ENCODE measurements at regions not wholly inside any gene's neighbourhood (a gene's known extent, or its start where the extent isn't known, plus 50 kb on each side); places are given as distances from the start of the nearest gene placed in this dataset.
"Not testable (repeated sequence)": the region's sequence is repeated elsewhere in the genome, so short reads cannot be mapped to it uniquely, and the experiment has no call there.

- not testable (repeated sequence) for DNase-seq (ENCODE audit: low read depth in 2 of 2)
These were observed 61.4 kb upstream of the SULF2 start for GRCh38 chr20:47846651-47847050.

GRCh38 chr20:47845382-47845977 is 60.2 kb upstream of the SULF2 start:
- not testable (repeated sequence) for DNase-seq (ENCODE audit: low read depth in 2 of 2)

- DNase-seq (ENCODE audit: low read depth in 2 of 2) = not testable (repeated sequence)
These were observed 59.3 kb upstream of the SULF2 start for GRCh38 chr20:47844568-47844906.

GRCh38 chr20:47843886-47844567 is 58.7 kb upstream of the SULF2 start:
- DNase-seq (ENCODE audit: low read depth in 2 of 2) = no peak

GRCh38 chr20:47842950-47843349 is 57.7 kb upstream of the SULF2 start:
- DNase-seq (ENCODE audit: low read depth in 2 of 2) = not testable (repeated sequence)

- not testable (repeated sequence) for DNase-seq (ENCODE audit: low read depth in 2 of 2)
These were observed 56.7 kb upstream of the SULF2 start for GRCh38 chr20:47842004-47842403.

GRCh38 chr20:47836256-47836817 is 51.1 kb upstream of the SULF2 start:
- DNase-seq (ENCODE audit: low read depth in 2 of 2) = not testable (repeated sequence)
